MCF 10A (cell line): ENCODE measurements at regions not wholly inside any gene's neighbourhood (a gene's known extent, or its start where the extent isn't known, plus 50 kb on each side); places are given as distances from the start of the nearest gene placed in this dataset.

Experiments
- BruUV-seq: library from RNA; stranded (reverse); fragments of 400-500 nt; replicated peaks from 2 replicates; lab custom pipeline; 2021; lab: Mats Ljungman, UMichigan
- CTCF ChIA-PET: fragments of 300-600 bp; sonication (Branson Sonifier 250); formaldehyde crosslinking; extraction: SDS; loops from one replicate; lab custom pipeline; 2021; ENCODE audit warnings: antibody characterized with exemption, inconsistent platforms; lab: Yijun Ruan, JAX
- POLR2A ChIA-PET: fragments of 300-600, 350-650 bp; sonication (Branson Sonifier 250); formaldehyde crosslinking; extraction: SDS; loops from one replicate; lab custom pipeline; 2020; ENCODE audit warnings: antibody characterized with exemption, inconsistent platforms; lab: Yijun Ruan, JAX
- DNase-seq: peaks from one replicate; pipeline ENCODE4 v3.0.0-alpha.2; 2018; ENCODE audit not compliant: unreplicated experiment
- H3K27ac Mint-ChIP-seq: one replicate; pipeline ENCODE4 v1.8.0; 2022; ENCODE audit warnings: mild to moderate bottlenecking, low read depth, mixed read lengths; ENCODE audit not compliant: unreplicated experiment
- H3K27me3 Mint-ChIP-seq: one replicate; pipeline ENCODE4 v1.8.0; 2022; ENCODE audit warnings: mixed read lengths; ENCODE audit not compliant: insufficient read depth, unreplicated experiment
- H3K36me3 Mint-ChIP-seq: one replicate; pipeline ENCODE4 v1.8.0; 2022; ENCODE audit warnings: mild to moderate bottlenecking, moderate library complexity, mixed read lengths; ENCODE audit not compliant: insufficient read depth, unreplicated experiment
- H3K4me1 Mint-ChIP-seq: one replicate; pipeline ENCODE4 v1.8.0; 2022; ENCODE audit warnings: mixed read lengths; ENCODE audit not compliant: insufficient read depth, unreplicated experiment
- H3K4me3 Mint-ChIP-seq: one replicate; pipeline ENCODE4 v1.8.0; 2022; ENCODE audit warnings: mild to moderate bottlenecking, moderate library complexity, mixed read lengths; ENCODE audit not compliant: unreplicated experiment
- H3K9me3 Mint-ChIP-seq: one replicate; pipeline ENCODE4 v1.8.0; 2022; ENCODE audit warnings: mixed read lengths; ENCODE audit not compliant: unreplicated experiment
- intact Hi-C: fragments of 100-400 bp; cut with micrococcal nuclease; formaldehyde crosslinking; loops from 2 replicates; pipeline ENCODE4 v1.14.1; 2022
- TF ChIP-seq, protein P1 (sequence below): fragments of 200-600 bp; IDR thresholded peaks from one replicate; pipeline ENCODE4 v1.8.0; 2022; ENCODE audit warnings: antibody characterized with exemption, mild to moderate bottlenecking; ENCODE audit not compliant: unreplicated experiment

DNA sequence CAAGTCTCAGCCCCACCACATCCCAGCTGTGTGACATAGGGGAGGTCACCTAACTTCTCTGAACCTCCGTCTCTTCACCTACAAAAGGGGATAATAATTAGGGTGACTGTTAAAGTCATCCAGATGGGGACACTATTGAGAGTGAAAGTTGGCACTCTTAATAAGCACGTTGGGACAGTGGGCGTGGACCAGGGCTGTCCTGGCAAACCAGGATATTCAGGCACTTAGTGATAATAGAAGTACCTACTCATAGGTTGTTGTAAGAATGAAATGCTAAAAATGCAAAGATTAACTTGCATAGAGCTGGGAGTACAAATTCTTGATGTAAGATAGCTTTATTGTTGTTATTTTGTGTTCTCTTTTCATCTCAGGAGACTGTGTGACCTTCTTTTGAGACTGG is 177.9 kb downstream of the MELK start:
- no peak for DNase-seq
- Mint-ChIP-seq H3K27ac (no peak overlapping the region), H3K27me3 (peaks cover 91% of the 10 kb centered on the region), H3K9me3 (no peaks in the 10 kb centered on the region), H3K4me1 (no peaks in the 10 kb centered on the region), H3K4me3 (no peak overlapping the region), H3K36me3 (no peaks in the 10 kb centered on the region)
- ChIA-PET CTCF (no interaction called here), POLR2A (interaction anchor here (1.1 kb wide), 1 partner anchor 127 kb away, joined by 3 read pairs; no protein-coding TSS in a partner anchor)
- TF ChIP-seq, protein P1, sequence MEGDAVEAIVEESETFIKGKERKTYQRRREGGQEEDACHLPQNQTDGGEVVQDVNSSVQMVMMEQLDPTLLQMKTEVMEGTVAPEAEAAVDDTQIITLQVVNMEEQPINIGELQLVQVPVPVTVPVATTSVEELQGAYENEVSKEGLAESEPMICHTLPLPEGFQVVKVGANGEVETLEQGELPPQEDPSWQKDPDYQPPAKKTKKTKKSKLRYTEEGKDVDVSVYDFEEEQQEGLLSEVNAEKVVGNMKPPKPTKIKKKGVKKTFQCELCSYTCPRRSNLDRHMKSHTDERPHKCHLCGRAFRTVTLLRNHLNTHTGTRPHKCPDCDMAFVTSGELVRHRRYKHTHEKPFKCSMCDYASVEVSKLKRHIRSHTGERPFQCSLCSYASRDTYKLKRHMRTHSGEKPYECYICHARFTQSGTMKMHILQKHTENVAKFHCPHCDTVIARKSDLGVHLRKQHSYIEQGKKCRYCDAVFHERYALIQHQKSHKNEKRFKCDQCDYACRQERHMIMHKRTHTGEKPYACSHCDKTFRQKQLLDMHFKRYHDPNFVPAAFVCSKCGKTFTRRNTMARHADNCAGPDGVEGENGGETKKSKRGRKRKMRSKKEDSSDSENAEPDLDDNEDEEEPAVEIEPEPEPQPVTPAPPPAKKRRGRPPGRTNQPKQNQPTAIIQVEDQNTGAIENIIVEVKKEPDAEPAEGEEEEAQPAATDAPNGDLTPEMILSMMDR: no peak
- intact Hi-C loops: no loop called here
- no TSS peak for BruUV-seq

DNA sequence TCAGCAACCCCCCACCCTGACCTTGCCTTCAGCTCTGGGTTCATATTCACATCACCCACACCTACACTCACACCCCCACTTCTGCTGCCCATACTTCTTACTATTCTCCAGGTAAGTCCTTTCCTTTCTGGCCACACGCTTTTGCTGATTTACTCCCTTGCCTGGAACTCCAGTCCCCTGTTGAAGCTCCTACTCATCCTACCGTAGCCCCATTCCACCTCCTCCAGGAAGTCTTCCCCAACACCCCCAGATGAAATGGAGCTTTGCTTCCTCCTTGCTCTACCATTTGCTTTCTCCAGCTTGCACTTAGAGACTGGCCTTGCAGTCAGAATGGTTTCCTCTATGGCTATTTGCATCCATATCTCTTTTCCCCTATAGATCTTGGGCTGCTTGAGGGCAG is 182.3 kb downstream of the MELK start:
- no peaks in the 10 kb centered on the region for H3K9me3 Mint-ChIP-seq
- H3K4me1 Mint-ChIP-seq: no peaks in the 10 kb centered on the region
- DNase-seq: no peak
- H3K36me3 Mint-ChIP-seq: no peaks in the 10 kb centered on the region
- ChIA-PET CTCF (no interaction called here), POLR2A (no interaction called here)
- TF ChIP-seq, protein P1: no peak
- no TSS peak for BruUV-seq
- no peak overlapping the region for H3K4me3 Mint-ChIP-seq
- H3K27ac Mint-ChIP-seq: no peak overlapping the region
- intact Hi-C loops: no loop called here
- H3K27me3 Mint-ChIP-seq: peaks cover 99% of the 10 kb centered on the region

DNA sequence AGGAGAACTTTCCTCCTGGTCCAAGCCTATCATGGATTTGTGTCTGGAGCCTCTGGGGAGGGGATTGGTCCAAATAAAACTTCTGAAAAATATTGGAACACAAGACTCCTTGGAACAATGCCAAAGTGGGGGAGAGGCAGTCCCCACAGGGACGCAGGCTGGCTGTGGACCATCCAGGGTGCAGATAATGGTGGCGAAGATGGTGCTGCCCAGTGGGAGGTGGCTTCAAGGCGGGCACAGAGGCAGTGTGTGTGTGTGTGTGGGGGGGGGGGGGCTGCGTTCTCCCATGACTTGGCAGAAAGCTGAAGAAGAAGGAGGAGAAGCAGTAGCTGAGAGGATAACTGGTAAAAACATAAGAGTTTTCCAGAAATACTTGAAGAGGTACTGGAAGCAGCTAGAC is 186.4 kb downstream of the MELK start:
- intact Hi-C loops: no loop called here
- no peak overlapping the region for H3K27ac Mint-ChIP-seq
- POLR2A ChIA-PET: no interaction called here
- BruUV-seq: no TSS peak
- H3K9me3 Mint-ChIP-seq: no peaks in the 10 kb centered on the region
- no peak for DNase-seq
- TF ChIP-seq, protein P1: no peak
- CTCF ChIA-PET: interaction anchor here (0.7 kb wide), 1 partner anchor 25 kb away, joined by 3 read pairs; no protein-coding TSS in a partner anchor
- H3K36me3 Mint-ChIP-seq: no peaks in the 10 kb centered on the region
- H3K27me3 Mint-ChIP-seq: peaks cover 76% of the 10 kb centered on the region
- no peaks in the 10 kb centered on the region for H3K4me1 Mint-ChIP-seq
- no peak overlapping the region for H3K4me3 Mint-ChIP-seq

DNA sequence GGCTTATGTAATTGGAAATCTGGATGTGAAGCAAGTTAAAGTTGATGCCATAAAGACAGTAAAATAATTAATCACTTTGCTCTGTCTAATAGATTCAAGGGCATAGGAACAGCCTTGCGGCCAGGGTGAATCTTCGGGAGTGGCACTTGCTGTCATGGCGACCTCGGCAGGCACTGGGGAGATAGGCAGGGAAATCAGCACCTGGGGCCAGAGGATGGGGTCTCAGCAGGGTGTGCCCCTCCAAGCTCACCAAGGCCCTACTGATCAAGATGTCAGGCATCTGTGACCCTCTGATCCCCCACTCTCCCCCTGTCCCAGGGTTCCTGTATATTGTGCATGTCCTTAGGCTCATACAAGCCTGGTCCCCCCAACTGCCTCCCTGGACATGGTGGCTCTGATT is 187.3 kb downstream of the MELK start:
- intact Hi-C loops: no loop called here
- H3K4me3 Mint-ChIP-seq: no peak overlapping the region

More for the DNA sequence above, 187.3 kb downstream of the MELK start:
- DNase-seq: no peak
- TF ChIP-seq, protein P1: no peak
- BruUV-seq: no TSS peak
- ChIA-PET POLR2A (no interaction called here), CTCF (interaction anchor here (0.7 kb wide), 1 partner anchor 26 kb away, joined by 3 read pairs; no protein-coding TSS in a partner anchor)
- Mint-ChIP-seq H3K9me3 (no peaks in the 10 kb centered on the region), H3K36me3 (no peaks in the 10 kb centered on the region), H3K27me3 (peaks cover 67% of the 10 kb centered on the region), H3K4me1 (no peaks in the 10 kb centered on the region), H3K27ac (no peak overlapping the region)
